CD14-positive monocyte (primary cell): ENCODE measurements at regions not wholly inside any gene's neighbourhood (a gene's known extent, or its start where the extent isn't known, plus 50 kb on each side); places are given as distances from the start of the nearest gene placed in this dataset.

Source experiments
- DNase-seq, 3 donors: peaks; one replicate each; pipeline ENCODE4 v3.0.0-alpha.2; 2011 to 2022
- H2AFZ ChIP-seq: 2 replicates; pipeline ENCODE4 v1.6.0; 2012; ENCODE audit warnings: mild to moderate bottlenecking, low read depth, low read length, inconsistent platforms; ENCODE audit not compliant: insufficient read depth, poor library complexity, severe bottlenecking
- H3K27ac ChIP-seq, 2 donors: 1 replicate in 1 of 2; 2 replicates in 1 of 2; pipeline ENCODE4 v1.5.1; 2012 to 2013; ENCODE audit warnings: low read length in 2 of 2, control low read depth in 1 of 2, inconsistent platforms in 1 of 2, low read depth in 1 of 2, mild to moderate bottlenecking in 1 of 2
- H3K27me3 ChIP-seq, 2 donors: one replicate each; pipeline versions ENCODE4 v1.6.0 to v1.6.1; 2011 to 2013; ENCODE audit warnings: low read length in 2 of 2; ENCODE audit not compliant: control insufficient read depth in 2 of 2, insufficient read depth in 2 of 2
- H3K36me3 ChIP-seq, 2 donors: replicated peaks in 1 of 2; 1 replicate in 1 of 2; 2 replicates in 1 of 2; pipeline versions ENCODE4 v1.5.1 to v1.6.1; 2012 to 2013; ENCODE audit warnings: low read length in 2 of 2, control low read depth in 1 of 2, inconsistent platforms in 1 of 2, mild to moderate bottlenecking in 1 of 2; ENCODE audit not compliant: insufficient read depth in 2 of 2, control insufficient read depth in 1 of 2
- H3K4me1 ChIP-seq, 2 donors: 1 replicate in 1 of 2; 2 replicates in 1 of 2; pipeline versions ENCODE4 v1.5.1 to v1.6.1; 2012 to 2013; ENCODE audit warnings: low read length in 2 of 2, control low read depth in 1 of 2, inconsistent platforms in 1 of 2, mild to moderate bottlenecking in 1 of 2, moderate library complexity in 1 of 2; ENCODE audit not compliant: insufficient read depth in 2 of 2, control insufficient read depth in 1 of 2
- H3K4me2 ChIP-seq: replicated peaks from 2 replicates; pipeline ENCODE3; 2012; ENCODE audit warnings: low read length, moderate library complexity, mild to moderate bottlenecking; ENCODE audit not compliant: poor library complexity, severe bottlenecking; ENCODE audit errors: extremely low read depth
- H3K4me3 ChIP-seq, 3 experiments: fragments of 200-600 bp in 1 of 3; sonication (generic) in 1 of 3; replicated peaks in 1 of 3; 1 replicate in 2 of 3; 2 replicates in 1 of 3; pipeline ENCODE4 v1.5.1; 2011 to 2013; ENCODE audit warnings: low read length in 3 of 3, mild to moderate bottlenecking in 3 of 3, control low read depth in 2 of 3, low read depth in 2 of 3, inconsistent platforms in 1 of 3, moderate library complexity in 1 of 3
- H3K79me2 ChIP-seq: 2 replicates; pipeline ENCODE4 v1.6.0; 2012; ENCODE audit warnings: mild to moderate bottlenecking, control low read depth, inconsistent platforms, low read length, moderate library complexity; ENCODE audit not compliant: insufficient read depth
- H3K9ac ChIP-seq: 2 replicates; pipeline ENCODE4 v1.6.0; 2017; ENCODE audit warnings: low read length, mild to moderate bottlenecking; ENCODE audit not compliant: insufficient read depth, poor library complexity, severe bottlenecking
- H3K9me3 ChIP-seq, 2 donors: replicated peaks in 1 of 2; 1 replicate in 1 of 2; 2 replicates in 1 of 2; pipeline versions ENCODE4 v1.5.1 to v1.6.1; 2012 to 2013; ENCODE audit warnings: low read length in 2 of 2, control low read depth in 1 of 2; ENCODE audit not compliant: control insufficient read depth in 1 of 2, insufficient read depth in 1 of 2
- H4K20me1 ChIP-seq: 2 replicates; pipeline ENCODE4 v1.6.0; 2012; ENCODE audit warnings: mild to moderate bottlenecking, low read length, control low read depth, moderate library complexity; ENCODE audit not compliant: insufficient read depth
- H3K27ac Mint-ChIP-seq, 7 donors: one replicate each; pipeline ENCODE4 v1.8.0; 2020; ENCODE audit warnings: mild to moderate bottlenecking in 7 of 7, mixed read lengths in 7 of 7, moderate library complexity in 6 of 7, inconsistent platforms in 2 of 7
- H3K27me3 Mint-ChIP-seq, 3 donors: one replicate each; pipeline ENCODE4 v1.8.0; 2021 to 2022; ENCODE audit warnings: low read depth in 3 of 3, mild to moderate bottlenecking in 3 of 3, mixed read lengths in 3 of 3, moderate library complexity in 3 of 3, inconsistent platforms in 1 of 3
- H3K36me3 Mint-ChIP-seq, 2 donors: one replicate each; pipeline ENCODE4 v1.8.0; 2020; ENCODE audit warnings: mixed read lengths in 2 of 2, inconsistent platforms in 1 of 2, mild to moderate bottlenecking in 1 of 2
- H3K4me1 Mint-ChIP-seq: one replicate; pipeline ENCODE4 v1.8.0; 2020; ENCODE audit warnings: mild to moderate bottlenecking, mixed read lengths
- H3K4me3 Mint-ChIP-seq, 2 donors: one replicate each; pipeline ENCODE4 v1.8.0; 2020; ENCODE audit warnings: mild to moderate bottlenecking in 2 of 2, mixed read lengths in 2 of 2, moderate library complexity in 1 of 2
- H3K9me3 Mint-ChIP-seq, 7 donors: one replicate each; pipeline ENCODE4 v1.8.0; 2020 to 2022; ENCODE audit warnings: mixed read lengths in 7 of 7, mild to moderate bottlenecking in 6 of 7, moderate library complexity in 6 of 7, inconsistent platforms in 2 of 7
- WGBS: methylation state at CpG from one replicate; pipeline ENCODE4 v1.1.5; 2013; ENCODE audit warnings: missing lambda C conversion rate; ENCODE audit not compliant: insufficient coverage; 5-methylcytosine and 5-hydroxymethylcytosine counted together
- intact Hi-C, 2 donors: fragments of 100-400 bp; cut with micrococcal nuclease; formaldehyde crosslinking; loops; one replicate each; pipeline versions ENCODE4 v1.15.0 to v1.15.1; 2023
- TF ChIP-seq, protein P1 (sequence below): fragments of 200-600 bp; IDR thresholded peaks from one replicate; pipeline ENCODE4 v1.8.0; 2022; ENCODE audit warnings: antibody characterized with exemption, mild to moderate bottlenecking

DNA sequence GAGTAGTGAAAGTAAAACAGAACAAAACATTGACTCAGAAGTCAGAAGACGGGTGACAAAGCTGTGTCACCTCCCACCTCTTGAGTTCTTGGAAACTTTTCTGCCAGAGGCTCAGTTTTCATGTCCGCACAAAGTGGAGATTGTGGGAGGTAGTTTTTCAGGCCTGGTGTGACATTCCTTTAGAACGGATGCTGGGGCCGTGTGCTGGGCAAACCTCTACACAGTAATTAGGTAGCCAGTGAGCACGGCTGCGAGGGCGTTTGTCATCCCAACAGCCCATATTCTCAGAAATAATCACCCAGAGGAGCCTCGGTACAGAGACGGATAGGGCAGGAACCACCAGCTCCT, 1054.4 kb downstream of the TBC1D22A start:
- no peak overlapping the region for H3K27ac Mint-ChIP-seq
- no peaks in the 10 kb centered on the region for H3K4me1 Mint-ChIP-seq
- no peak overlapping the region for H3K4me2 ChIP-seq
- no peak overlapping the region for H3K9ac ChIP-seq
- H3K36me3 ChIP-seq, result no peaks in the 10 kb centered on the region
- intact Hi-C loops, result no loop called here
- H2AFZ ChIP-seq, result no peak overlapping the region
- H3K27ac ChIP-seq, result no peak overlapping the region
- peaks cover 0 to 3% (median 0%) of the 10 kb centered on the region in 3 donors for H3K27me3 Mint-ChIP-seq
- no peaks in the 10 kb centered on the region for H3K27me3 ChIP-seq
- H3K4me1 ChIP-seq, result no peaks in the 10 kb centered on the region
- no peak for DNase-seq
- H3K79me2 ChIP-seq, result no peaks in the 10 kb centered on the region
- peaks cover 7 to 26% (median 12%) of the 10 kb centered on the region in 7 donors for H3K9me3 Mint-ChIP-seq
- WGBS, result 95% methylated on average over 4 of the region's 9 CpGs
- H3K4me3 Mint-ChIP-seq, result no peak overlapping the region
- H3K9me3 ChIP-seq, result peaks cover 21 to 37% of the 10 kb centered on the region in 2 donors
- TF ChIP-seq, protein P1, sequence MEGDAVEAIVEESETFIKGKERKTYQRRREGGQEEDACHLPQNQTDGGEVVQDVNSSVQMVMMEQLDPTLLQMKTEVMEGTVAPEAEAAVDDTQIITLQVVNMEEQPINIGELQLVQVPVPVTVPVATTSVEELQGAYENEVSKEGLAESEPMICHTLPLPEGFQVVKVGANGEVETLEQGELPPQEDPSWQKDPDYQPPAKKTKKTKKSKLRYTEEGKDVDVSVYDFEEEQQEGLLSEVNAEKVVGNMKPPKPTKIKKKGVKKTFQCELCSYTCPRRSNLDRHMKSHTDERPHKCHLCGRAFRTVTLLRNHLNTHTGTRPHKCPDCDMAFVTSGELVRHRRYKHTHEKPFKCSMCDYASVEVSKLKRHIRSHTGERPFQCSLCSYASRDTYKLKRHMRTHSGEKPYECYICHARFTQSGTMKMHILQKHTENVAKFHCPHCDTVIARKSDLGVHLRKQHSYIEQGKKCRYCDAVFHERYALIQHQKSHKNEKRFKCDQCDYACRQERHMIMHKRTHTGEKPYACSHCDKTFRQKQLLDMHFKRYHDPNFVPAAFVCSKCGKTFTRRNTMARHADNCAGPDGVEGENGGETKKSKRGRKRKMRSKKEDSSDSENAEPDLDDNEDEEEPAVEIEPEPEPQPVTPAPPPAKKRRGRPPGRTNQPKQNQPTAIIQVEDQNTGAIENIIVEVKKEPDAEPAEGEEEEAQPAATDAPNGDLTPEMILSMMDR, result no peak
- no peak overlapping the region for H3K4me3 ChIP-seq
- H4K20me1 ChIP-seq, result no peaks in the 10 kb centered on the region
- no peaks in the 10 kb centered on the region for H3K36me3 Mint-ChIP-seq

DNA sequence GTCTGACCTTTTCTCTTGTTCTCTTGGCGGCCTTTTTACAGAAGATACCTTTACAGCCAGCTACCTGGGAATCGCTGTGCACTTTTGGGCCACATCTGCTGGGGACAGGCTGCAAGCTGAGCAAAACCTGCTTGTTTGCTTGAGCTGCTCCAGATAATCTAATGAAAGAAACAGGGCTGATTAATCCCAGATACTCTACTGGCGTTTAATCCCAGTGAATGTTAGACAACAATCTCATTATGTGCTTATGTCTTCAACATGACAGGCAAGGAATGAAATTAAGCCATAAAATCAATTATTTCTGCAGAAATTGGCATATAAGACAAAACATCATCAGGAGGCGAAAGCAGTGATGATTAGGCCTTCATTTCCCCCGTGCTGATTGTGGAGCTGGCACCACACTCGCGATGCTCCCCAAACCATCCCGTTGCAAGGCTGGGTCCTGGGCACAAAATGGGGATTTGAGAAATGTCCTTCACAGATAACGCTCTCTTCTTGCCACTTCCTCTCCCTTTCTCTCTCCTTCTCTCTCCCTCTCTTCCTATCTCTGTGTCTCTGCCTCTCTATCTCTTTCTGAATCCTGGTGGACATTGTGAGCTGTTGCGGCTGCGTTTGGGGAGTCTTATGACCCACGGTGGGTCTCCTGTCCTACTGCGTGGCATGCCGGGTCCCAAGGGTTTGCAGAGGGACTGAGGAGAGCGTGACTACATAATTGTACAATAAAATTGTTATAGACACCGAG, 1053.8 kb downstream of the TBC1D22A start:
- DNase-seq, result no peak
- H3K4me1 Mint-ChIP-seq, result no peaks in the 10 kb centered on the region
- no peak overlapping the region for H3K4me3 ChIP-seq
- no peaks in the 10 kb centered on the region for H3K4me1 ChIP-seq
- H3K79me2 ChIP-seq, result no peaks in the 10 kb centered on the region
- no peak overlapping the region for H3K4me3 Mint-ChIP-seq
- intact Hi-C loops, result no loop called here
- peaks cover 7 to 23% (median 12%) of the 10 kb centered on the region in 7 donors for H3K9me3 Mint-ChIP-seq
- 84% methylated on average over 7 of the region's 16 CpGs for WGBS
- TF ChIP-seq, protein P1, result no peak
- H3K36me3 Mint-ChIP-seq, result no peaks in the 10 kb centered on the region
- H3K27me3 Mint-ChIP-seq, result peaks cover 0 to 2% (median 0%) of the 10 kb centered on the region in 3 donors
- H3K4me2 ChIP-seq, result no peak overlapping the region
- no peak overlapping the region for H3K27ac ChIP-seq
- no peaks in the 10 kb centered on the region for H3K27me3 ChIP-seq
- H3K9me3 ChIP-seq, result peaks cover 21 to 37% of the 10 kb centered on the region in 2 donors
- H3K9ac ChIP-seq, result no peak overlapping the region
- H2AFZ ChIP-seq, result no peak overlapping the region
- no peaks in the 10 kb centered on the region for H4K20me1 ChIP-seq
- H3K27ac Mint-ChIP-seq, result no peak overlapping the region
- no peaks in the 10 kb centered on the region for H3K36me3 ChIP-seq
